ENCODE measurements at regions not wholly inside any gene's neighbourhood (a gene's known extent, or its start where the extent isn't known, plus 50 kb on each side); places are given as distances from the start of the nearest gene placed in this dataset.

DNA sequence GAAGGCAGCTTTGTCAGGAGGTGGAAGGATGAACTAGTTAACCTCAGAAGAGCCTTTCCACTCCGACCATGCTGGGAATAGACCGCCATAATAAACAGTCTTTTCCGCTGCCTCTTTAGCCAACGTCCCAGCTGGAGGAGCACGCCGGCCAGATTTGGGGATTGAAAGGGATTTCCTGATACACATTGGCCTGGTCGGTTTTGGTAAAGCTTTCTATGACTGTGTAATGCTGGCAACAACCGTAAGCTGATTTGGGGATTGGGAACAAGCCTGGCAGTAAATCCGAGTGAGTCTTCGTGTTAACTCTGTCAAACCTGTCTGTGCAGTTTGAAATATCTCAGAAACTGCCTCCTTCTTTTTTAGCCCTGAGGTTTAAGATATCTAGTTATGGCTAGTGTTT, 87.0 kb downstream of the DAD1 start:
- TF ChIP-seq, protein P1, sequence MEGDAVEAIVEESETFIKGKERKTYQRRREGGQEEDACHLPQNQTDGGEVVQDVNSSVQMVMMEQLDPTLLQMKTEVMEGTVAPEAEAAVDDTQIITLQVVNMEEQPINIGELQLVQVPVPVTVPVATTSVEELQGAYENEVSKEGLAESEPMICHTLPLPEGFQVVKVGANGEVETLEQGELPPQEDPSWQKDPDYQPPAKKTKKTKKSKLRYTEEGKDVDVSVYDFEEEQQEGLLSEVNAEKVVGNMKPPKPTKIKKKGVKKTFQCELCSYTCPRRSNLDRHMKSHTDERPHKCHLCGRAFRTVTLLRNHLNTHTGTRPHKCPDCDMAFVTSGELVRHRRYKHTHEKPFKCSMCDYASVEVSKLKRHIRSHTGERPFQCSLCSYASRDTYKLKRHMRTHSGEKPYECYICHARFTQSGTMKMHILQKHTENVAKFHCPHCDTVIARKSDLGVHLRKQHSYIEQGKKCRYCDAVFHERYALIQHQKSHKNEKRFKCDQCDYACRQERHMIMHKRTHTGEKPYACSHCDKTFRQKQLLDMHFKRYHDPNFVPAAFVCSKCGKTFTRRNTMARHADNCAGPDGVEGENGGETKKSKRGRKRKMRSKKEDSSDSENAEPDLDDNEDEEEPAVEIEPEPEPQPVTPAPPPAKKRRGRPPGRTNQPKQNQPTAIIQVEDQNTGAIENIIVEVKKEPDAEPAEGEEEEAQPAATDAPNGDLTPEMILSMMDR (IDR thresholded peaks at IDR 0.05) = no peak
- no peak for TF ChIP-seq POLR2A (IDR thresholded peaks at IDR 0.05)

Data from adrenal gland (tissue), 5 donors.